Psoas muscle (tissue), 7 donors: ENCODE measurements at regions not wholly inside any gene's neighbourhood (a gene's known extent, or its start where the extent isn't known, plus 50 kb on each side); places are given as distances from the start of the nearest gene placed in this dataset.

Experiments
- ATAC-seq, 4 donors: fragments of 200-7000 bp; cut with Tn5 transposase; one replicate each; pipeline ENCODE4 v1.9.1; 2020; ENCODE audit warnings: moderate library complexity in 3 of 4, mild to moderate bottlenecking in 2 of 4
- DNase-seq, 2 donors: peaks; one replicate each; pipeline ENCODE4 v3.0.0-alpha.2; 2020
- H3K27ac ChIP-seq: fragments of 200-600 bp; one replicate; pipeline ENCODE4 v1.8.0; 2022
- H3K27me3 ChIP-seq, 3 donors: fragments of 200-600 bp in 1 of 3; one replicate each; pipeline versions ENCODE4 v1.6.1 to v1.8.0; 2013 to 2022; ENCODE audit warnings: low read length in 2 of 3, mild to moderate bottlenecking in 2 of 3, moderate library complexity in 1 of 3; ENCODE audit not compliant: insufficient read depth in 3 of 3
- H3K36me3 ChIP-seq, 2 donors: fragments of 200-600 bp in 1 of 2; one replicate each; pipeline versions ENCODE4 v1.6.1 to v1.8.0; 2013 to 2022; ENCODE audit warnings: low read depth in 1 of 2, mild to moderate bottlenecking in 1 of 2, moderate library complexity in 1 of 2; ENCODE audit not compliant: insufficient read depth in 1 of 2
- H3K4me1 ChIP-seq: fragments of 200-600 bp; one replicate; pipeline ENCODE4 v1.8.0; 2022
- H3K4me3 ChIP-seq: fragments of 200-600 bp; one replicate; pipeline ENCODE4 v1.8.0; 2022; ENCODE audit warnings: mild to moderate bottlenecking
- H3K9me3 ChIP-seq: fragments of 200-600 bp; one replicate; pipeline ENCODE4 v1.8.0; 2022
- CTCF ChIP-seq: fragments of 200-600 bp; IDR thresholded peaks from one replicate; pipeline ENCODE4 v1.8.0; 2022; ENCODE audit warnings: antibody characterized with exemption
- WGBS, 3 donors: extraction: QIAGEN DNeasy Blood & Tissue Kit; methylation state at CpG; one replicate each; pipeline versions ENCODE4 v1.1.6 to v1.1.7; 2013; 5-methylcytosine and 5-hydroxymethylcytosine counted together
- intact Hi-C, 2 donors: fragments of 100-400 bp; cut with DNase I; formaldehyde crosslinking; loops; one replicate each; pipeline versions ENCODE4 v1.11.0 to v1.14.2; 2022
- donor health status: healthy with polysubstance abuse.
- donor health status: DM: no; HTN: no; CAD: no; lungs with moderate emphysema.
- donor health status: Bipolar disorder and iron deficiency.
- donor health status: healthy.
- donor health status: DM: yes; HTN: yes; CAD: no.
- donor health status: DM: no; HTN: no; CAD: no.
- donor health status: DM: yes; HTN: yes; CAD: no.

GRCh38 chr5:133696782-133697507 is 84.6 kb upstream of the FSTL4 start:
- intact Hi-C loops: no loop called here
- no peaks in the 10 kb centered on the region for H3K9me3 ChIP-seq
- H3K36me3 ChIP-seq: no peaks in the 10 kb centered on the region
- TF ChIP-seq CTCF: no peak
- H3K27me3 ChIP-seq: peaks cover 0 to 4% (median under 1%) of the 10 kb centered on the region in 3 donors
- ATAC-seq: no peak
- H3K4me3 ChIP-seq: no peak overlapping the region
- H3K4me1 ChIP-seq: no peaks in the 10 kb centered on the region
- H3K27ac ChIP-seq: no peak overlapping the region
- DNase-seq: no peak
- 89 to 92% (median 91%) methylated on average over 10 of the region's 10 CpGs for WGBS, 3 donors

GRCh38 chr5:133696006-133696584 is 83.8 kb upstream of the FSTL4 start:
- Histone ChIP-seq H3K27ac (no peak overlapping the region), H3K4me1 (no peaks in the 10 kb centered on the region), H3K27me3 (peaks cover 0 to 9% (median 4%) of the 10 kb centered on the region in 3 donors), H3K4me3 (no peak overlapping the region), H3K36me3 (no peaks in the 10 kb centered on the region), H3K9me3 (no peaks in the 10 kb centered on the region)
- ATAC-seq (no peak), DNase-seq (no peak)
- intact Hi-C loops: no loop called here
- TF ChIP-seq CTCF: no peak
- WGBS, 3 donors: 80 to 83% (median 82%) methylated on average over 10 of the region's 10 CpGs

- no peak for TF ChIP-seq CTCF
- H3K27ac ChIP-seq: no peak overlapping the region
- intact Hi-C loops: no loop called here
These were observed 82.0 kb upstream of the FSTL4 start for GRCh38 chr5:133694181-133694831.

GRCh38 chr5:133691448-133691847 is 79.1 kb upstream of the FSTL4 start:
- 56 to 88% (median 58%) methylated on average over 3 of the region's 3 CpGs for WGBS, 3 donors
- no peak for TF ChIP-seq CTCF
- DNase-seq (no peak), ATAC-seq (no peak)
- Histone ChIP-seq H3K36me3 (no peaks in the 10 kb centered on the region), H3K27ac (no peak overlapping the region), H3K9me3 (no peaks in the 10 kb centered on the region), H3K27me3 (peaks cover 0 to 40% (median 4%) of the 10 kb centered on the region in 3 donors), H3K4me3 (no peak overlapping the region), H3K4me1 (no peaks in the 10 kb centered on the region)
- intact Hi-C loops: no loop called here

More at GRCh38 chr5:133694181-133694831, 82.0 kb upstream of the FSTL4 start:
- Histone ChIP-seq H3K4me1 (no peaks in the 10 kb centered on the region), H3K36me3 (no peaks in the 10 kb centered on the region), H3K27me3 (peaks cover 0 to 25% (median 4%) of the 10 kb centered on the region in 3 donors), H3K9me3 (no peaks in the 10 kb centered on the region), H3K4me3 (no peak overlapping the region)
- 78 to 81% (median 80%) methylated on average over 6 of the region's 6 CpGs for WGBS, 3 donors
- ATAC-seq (no peak), DNase-seq (no peak)
